ENCODE measurements at regions not wholly inside any gene's neighbourhood (a gene's known extent, or its start where the extent isn't known, plus 50 kb on each side); places are given as distances from the start of the nearest gene placed in this dataset.

DNA sequence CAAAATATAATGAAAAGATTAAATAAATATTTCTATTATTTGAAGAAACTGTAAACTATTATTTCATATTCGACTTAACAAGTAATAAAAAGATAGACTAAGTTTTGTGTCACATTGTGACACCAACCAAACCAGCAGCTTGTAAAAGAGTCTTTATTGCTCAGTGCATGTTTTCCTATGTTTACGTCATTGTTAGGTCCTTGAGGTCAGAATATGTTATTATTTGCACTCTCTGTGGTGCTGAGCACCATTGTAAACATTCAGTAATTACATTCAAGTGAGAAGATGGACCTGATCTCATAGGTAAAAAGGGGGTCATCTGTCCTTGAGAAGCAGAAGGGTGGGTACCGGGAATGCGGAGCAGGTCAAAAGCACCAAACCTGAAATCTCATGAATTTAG is 1999.1 kb upstream of the CELF4 start:
- no peak for DNase-seq
- Histone ChIP-seq H3K4me1 (no peaks in the 10 kb centered on the region), H3K9me3 (no peaks in the 10 kb centered on the region), H3K4me3 (no peak overlapping the region), H3K36me3 (ENCODE audit: low read depth, missing control alignments) (no peaks in the 10 kb centered on the region), H3K27ac (no peak overlapping the region), H3K27me3 (no peaks in the 10 kb centered on the region)
- intact Hi-C loops (cut with DNase I; ENCODE audit: low total_unique reads) = no loop called here
- TF ChIP-seq POLR2A (IDR thresholded peaks at IDR 0.05) = no peak
- TF ChIP-seq, protein P1, sequence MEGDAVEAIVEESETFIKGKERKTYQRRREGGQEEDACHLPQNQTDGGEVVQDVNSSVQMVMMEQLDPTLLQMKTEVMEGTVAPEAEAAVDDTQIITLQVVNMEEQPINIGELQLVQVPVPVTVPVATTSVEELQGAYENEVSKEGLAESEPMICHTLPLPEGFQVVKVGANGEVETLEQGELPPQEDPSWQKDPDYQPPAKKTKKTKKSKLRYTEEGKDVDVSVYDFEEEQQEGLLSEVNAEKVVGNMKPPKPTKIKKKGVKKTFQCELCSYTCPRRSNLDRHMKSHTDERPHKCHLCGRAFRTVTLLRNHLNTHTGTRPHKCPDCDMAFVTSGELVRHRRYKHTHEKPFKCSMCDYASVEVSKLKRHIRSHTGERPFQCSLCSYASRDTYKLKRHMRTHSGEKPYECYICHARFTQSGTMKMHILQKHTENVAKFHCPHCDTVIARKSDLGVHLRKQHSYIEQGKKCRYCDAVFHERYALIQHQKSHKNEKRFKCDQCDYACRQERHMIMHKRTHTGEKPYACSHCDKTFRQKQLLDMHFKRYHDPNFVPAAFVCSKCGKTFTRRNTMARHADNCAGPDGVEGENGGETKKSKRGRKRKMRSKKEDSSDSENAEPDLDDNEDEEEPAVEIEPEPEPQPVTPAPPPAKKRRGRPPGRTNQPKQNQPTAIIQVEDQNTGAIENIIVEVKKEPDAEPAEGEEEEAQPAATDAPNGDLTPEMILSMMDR (IDR thresholded peaks at IDR 0.05) = no peak
- 92 to 96% methylated on average over 4 of the region's 4 CpGs for WGBS, 2 donors

DNA sequence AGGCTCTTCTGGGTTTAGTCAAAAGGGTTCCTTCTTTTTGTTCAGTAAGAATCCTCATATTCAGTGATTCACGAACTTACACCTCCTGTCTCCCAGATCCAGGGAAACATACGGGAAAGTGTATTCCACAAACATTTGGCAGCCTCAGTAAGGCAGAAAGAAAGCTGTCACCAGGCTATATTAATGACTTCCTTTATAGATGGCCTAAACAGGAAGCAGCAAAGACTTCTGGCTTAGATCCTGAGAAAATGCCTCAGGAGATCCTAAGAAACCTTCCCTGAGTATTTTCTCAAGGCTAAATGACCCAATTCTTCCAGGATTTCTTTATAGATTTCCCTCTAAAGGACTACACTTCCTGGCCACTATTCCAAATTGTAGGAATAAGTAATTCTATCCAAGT is 1995.5 kb upstream of the CELF4 start:
- 63 to 66% methylated on average over 2 of the region's 2 CpGs for WGBS, 2 donors
- DNase-seq = no peak
- Histone ChIP-seq H3K4me1 (no peaks in the 10 kb centered on the region), H3K4me3 (no peak overlapping the region), H3K27ac (no peak overlapping the region), H3K27me3 (no peaks in the 10 kb centered on the region), H3K9me3 (no peaks in the 10 kb centered on the region), H3K36me3 (ENCODE audit: low read depth, missing control alignments) (no peaks in the 10 kb centered on the region)
- intact Hi-C loops (cut with DNase I; ENCODE audit: low total_unique reads) = no loop called here
- TF ChIP-seq, protein P1 (IDR thresholded peaks at IDR 0.05) = no peak
- TF ChIP-seq POLR2A (IDR thresholded peaks at IDR 0.05) = no peak

DNA sequence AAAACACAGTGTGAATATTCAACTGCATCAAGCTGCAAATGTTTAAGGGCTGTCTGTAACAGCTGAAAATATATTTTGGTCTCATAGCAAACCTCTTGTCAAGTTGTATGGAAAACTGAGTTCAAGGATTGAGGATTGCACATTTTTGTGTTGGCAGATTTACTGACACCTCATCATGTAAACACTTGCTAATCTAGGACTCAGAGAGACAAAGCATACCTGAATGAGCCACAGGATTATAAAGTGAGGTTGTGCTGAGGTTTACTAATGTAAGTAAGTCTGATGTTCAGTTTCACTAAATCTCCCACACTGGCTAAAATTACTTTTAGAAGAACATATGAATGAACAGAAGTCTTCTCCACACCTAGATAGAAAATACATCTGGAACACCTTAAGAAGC is 1993.1 kb upstream of the CELF4 start:
- Histone ChIP-seq H3K36me3 (ENCODE audit: low read depth, missing control alignments) (no peaks in the 10 kb centered on the region), H3K27me3 (no peaks in the 10 kb centered on the region), H3K27ac (no peak overlapping the region), H3K4me1 (no peaks in the 10 kb centered on the region), H3K9me3 (no peaks in the 10 kb centered on the region), H3K4me3 (no peak overlapping the region)
- TF ChIP-seq, protein P1 (IDR thresholded peaks at IDR 0.05) = no peak
- no peak for TF ChIP-seq POLR2A (IDR thresholded peaks at IDR 0.05)
- DNase-seq = no peak
- intact Hi-C loops (cut with DNase I; ENCODE audit: low total_unique reads) = no loop called here

DNA sequence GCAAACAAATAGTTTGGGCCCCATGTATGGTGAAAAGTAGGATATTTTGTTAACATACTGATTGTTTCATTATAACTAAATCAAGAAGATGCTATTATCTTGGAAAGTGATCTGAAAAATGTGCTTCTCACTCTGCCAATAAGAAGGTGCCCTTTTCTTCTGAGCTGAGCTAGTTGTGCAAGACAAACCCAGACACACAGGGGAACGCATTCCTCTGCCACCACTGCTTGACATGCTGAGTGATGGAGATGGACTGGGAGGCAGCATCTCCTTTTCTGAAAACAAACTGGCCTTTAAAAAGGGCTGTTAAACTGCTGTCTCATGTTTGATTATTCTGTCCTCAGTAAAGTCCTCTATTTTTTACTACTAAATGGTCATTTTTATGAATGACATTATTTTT is 1989.9 kb upstream of the CELF4 start:
- no peak overlapping the region for H3K27ac ChIP-seq
- intact Hi-C loops (cut with DNase I; ENCODE audit: low total_unique reads) = no loop called here
- WGBS, 2 donors = 86 to 92% methylated on average over 1 of the region's 1 CpG
- no peaks in the 10 kb centered on the region for H3K36me3 ChIP-seq (ENCODE audit: low read depth, missing control alignments)
- no peaks in the 10 kb centered on the region for H3K27me3 ChIP-seq
- H3K4me3 ChIP-seq = no peak overlapping the region
- no peak for DNase-seq
- no peak for TF ChIP-seq POLR2A (IDR thresholded peaks at IDR 0.05)
- TF ChIP-seq, protein P1 (IDR thresholded peaks at IDR 0.05) = no peak
- H3K4me1 ChIP-seq = no peaks in the 10 kb centered on the region
- H3K9me3 ChIP-seq = no peaks in the 10 kb centered on the region

DNA sequence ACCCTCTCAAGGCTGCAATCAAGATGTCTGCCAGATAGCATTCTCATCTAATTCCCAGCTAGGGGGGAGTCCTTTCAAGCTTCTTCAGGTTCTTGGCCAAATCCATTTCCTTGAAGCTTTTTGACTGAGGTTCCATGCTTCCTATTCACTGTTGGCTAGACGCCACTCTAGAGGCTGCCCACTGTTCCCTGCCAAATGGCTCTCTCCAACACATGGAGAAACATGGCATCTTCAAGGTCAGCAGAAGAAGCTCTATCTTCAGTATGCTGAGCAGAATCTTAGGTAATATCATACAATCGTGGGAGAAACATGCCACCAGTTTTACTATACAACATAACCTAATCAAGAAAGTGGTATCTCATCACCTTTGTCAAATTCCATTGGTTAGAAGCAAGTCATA is 1985.1 kb upstream of the CELF4 start:
- no peaks in the 10 kb centered on the region for H3K4me1 ChIP-seq
- H3K4me3 ChIP-seq = no peak overlapping the region
- intact Hi-C loops (cut with DNase I; ENCODE audit: low total_unique reads) = no loop called here
- no peaks in the 10 kb centered on the region for H3K27me3 ChIP-seq
- WGBS, 2 donors = 93 to 96% methylated on average over 2 of the region's 2 CpGs
- no peaks in the 10 kb centered on the region for H3K36me3 ChIP-seq (ENCODE audit: low read depth, missing control alignments)
- TF ChIP-seq, protein P1 (IDR thresholded peaks at IDR 0.05) = no peak
- TF ChIP-seq POLR2A (IDR thresholded peaks at IDR 0.05) = no peak
- no peak for DNase-seq
- no peaks in the 10 kb centered on the region for H3K9me3 ChIP-seq
- no peak overlapping the region for H3K27ac ChIP-seq

Measured in testis (tissue), 2 donors.